ENCODE measurements at regions not wholly inside any gene's neighbourhood (a gene's known extent, or its start where the extent isn't known, plus 50 kb on each side); places are given as distances from the start of the nearest gene placed in this dataset.

DNA sequence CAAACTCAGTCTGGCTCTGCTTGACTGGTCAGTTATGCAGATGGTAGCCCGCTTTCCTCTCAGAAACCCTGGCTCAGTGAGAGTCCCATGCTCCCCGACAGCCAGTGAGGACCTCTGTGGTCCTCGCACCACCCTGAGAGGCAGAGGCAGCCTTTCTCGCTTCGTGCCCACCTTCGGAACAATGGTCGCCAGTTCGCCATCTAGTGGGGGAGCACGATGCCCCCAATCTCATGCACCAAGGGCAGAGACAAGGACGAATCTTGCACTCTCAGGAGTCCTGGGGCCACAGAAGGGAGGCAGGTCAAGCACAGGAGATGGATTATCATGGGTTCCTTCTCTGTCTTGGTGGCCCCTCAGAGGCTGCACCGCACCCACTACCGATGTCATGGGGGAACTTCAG lies 75.2 kb downstream of the RHCG start:
- TF ChIP-seq, protein P1, sequence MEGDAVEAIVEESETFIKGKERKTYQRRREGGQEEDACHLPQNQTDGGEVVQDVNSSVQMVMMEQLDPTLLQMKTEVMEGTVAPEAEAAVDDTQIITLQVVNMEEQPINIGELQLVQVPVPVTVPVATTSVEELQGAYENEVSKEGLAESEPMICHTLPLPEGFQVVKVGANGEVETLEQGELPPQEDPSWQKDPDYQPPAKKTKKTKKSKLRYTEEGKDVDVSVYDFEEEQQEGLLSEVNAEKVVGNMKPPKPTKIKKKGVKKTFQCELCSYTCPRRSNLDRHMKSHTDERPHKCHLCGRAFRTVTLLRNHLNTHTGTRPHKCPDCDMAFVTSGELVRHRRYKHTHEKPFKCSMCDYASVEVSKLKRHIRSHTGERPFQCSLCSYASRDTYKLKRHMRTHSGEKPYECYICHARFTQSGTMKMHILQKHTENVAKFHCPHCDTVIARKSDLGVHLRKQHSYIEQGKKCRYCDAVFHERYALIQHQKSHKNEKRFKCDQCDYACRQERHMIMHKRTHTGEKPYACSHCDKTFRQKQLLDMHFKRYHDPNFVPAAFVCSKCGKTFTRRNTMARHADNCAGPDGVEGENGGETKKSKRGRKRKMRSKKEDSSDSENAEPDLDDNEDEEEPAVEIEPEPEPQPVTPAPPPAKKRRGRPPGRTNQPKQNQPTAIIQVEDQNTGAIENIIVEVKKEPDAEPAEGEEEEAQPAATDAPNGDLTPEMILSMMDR (IDR thresholded peaks at IDR 0.05; ENCODE audit: insufficient read depth, low read length, poor library complexity, severe bottlenecking) = peak; percentile 30
- peaks cover 1% of the 10 kb centered on the region; the same call in 1 of the 2 replicates for H3K27me3 ChIP-seq (replicated peaks; ENCODE audit: control insufficient read depth, insufficient read depth, low read length)
- DNase-seq (ENCODE audit: extremely low read depth, insufficient read length) = no peak
- no peak overlapping the region for H3K4me3 ChIP-seq (replicated peaks; ENCODE audit: low read depth, low read length)
- no peaks in the 10 kb centered on the region for H3K36me3 ChIP-seq (ENCODE audit: control insufficient read depth, insufficient read depth, low read length)

DNA sequence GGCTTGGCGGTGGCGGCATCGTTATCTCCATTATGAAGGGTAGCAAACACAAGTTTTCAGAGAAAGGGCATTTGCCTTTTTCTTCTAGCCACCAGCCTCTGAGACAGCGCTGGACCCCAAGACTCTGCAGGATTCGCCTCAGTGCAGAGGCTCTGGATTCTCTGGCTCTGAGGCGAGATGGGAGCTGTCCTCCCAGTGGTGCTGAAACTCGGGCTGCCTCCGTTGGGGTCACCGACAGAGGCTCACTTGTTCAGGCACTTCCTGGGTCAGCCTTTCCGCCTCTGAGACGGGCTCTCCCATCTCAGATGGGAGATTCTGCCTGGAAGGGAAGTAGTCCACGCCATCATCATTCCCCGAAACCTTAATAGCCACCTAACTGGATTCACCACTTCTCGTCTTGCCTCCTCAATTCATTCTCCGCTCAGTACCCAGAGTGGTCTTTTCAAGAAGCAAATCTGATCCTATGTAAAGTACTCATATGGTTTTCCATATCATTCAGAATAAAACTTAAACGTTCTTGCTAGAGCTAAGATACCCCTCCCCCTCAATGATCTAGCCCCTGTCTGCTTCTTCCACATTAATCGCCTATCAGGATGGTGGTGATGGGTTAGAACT lies 76.9 kb downstream of the RHCG start:
- TF ChIP-seq, protein P1 (IDR thresholded peaks at IDR 0.05; ENCODE audit: insufficient read depth, low read length, poor library complexity, severe bottlenecking) = no peak
- H3K27me3 ChIP-seq (replicated peaks; ENCODE audit: control insufficient read depth, insufficient read depth, low read length) = peaks cover 1% of the 10 kb centered on the region; the same call in 1 of the 2 replicates
- no peak for DNase-seq (ENCODE audit: extremely low read depth, insufficient read length)
- no peak overlapping the region for H3K4me3 ChIP-seq (replicated peaks; ENCODE audit: low read depth, low read length)
- H3K36me3 ChIP-seq (ENCODE audit: control insufficient read depth, insufficient read depth, low read length) = no peaks in the 10 kb centered on the region

DNA sequence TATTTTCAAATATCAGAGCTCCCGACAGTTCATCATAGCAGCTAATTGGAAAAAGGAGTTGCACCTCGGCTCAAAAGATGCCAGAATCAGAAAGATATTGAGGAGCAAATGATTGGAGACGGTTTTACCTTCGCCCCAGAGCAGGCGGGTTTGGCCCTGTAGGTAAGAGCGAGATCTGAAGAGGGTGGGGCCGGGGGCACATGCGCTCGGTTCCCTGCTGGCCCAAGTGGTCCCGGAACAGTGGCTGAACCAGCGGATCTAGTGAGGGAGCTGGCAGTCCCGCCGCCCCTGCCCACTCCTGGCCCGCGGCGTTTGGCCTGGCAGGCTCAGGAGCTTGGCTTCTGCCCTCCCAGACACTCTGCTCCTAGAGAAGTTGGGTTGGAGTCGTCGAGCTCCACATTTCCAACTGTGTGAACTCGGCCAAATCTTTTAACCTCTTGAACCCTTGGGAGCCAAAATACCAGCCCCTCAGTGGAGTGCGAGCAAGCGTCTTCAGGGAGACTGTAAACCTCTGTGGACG lies 79.1 kb downstream of the RHCG start:
- TF ChIP-seq, protein P1 (IDR thresholded peaks at IDR 0.05; ENCODE audit: insufficient read depth, low read length, poor library complexity, severe bottlenecking) = no peak

GRCh38 chr15:89416339-89417183 lies 79.8 kb downstream of the RHCG start:
- TF ChIP-seq, protein P1 (IDR thresholded peaks at IDR 0.05; ENCODE audit: insufficient read depth, low read length, poor library complexity, severe bottlenecking) = peak; percentile 99
- peak; percentile 76 for DNase-seq (ENCODE audit: extremely low read depth, insufficient read length)
- H3K4me3 ChIP-seq (replicated peaks; ENCODE audit: low read depth, low read length) = no peak overlapping the region
- peaks cover 1% of the 10 kb centered on the region for H3K27me3 ChIP-seq (replicated peaks; ENCODE audit: control insufficient read depth, insufficient read depth, low read length)
- no peaks in the 10 kb centered on the region for H3K36me3 ChIP-seq (ENCODE audit: control insufficient read depth, insufficient read depth, low read length)

More for the DNA sequence above, 79.1 kb downstream of the RHCG start:
- no peak for DNase-seq (ENCODE audit: extremely low read depth, insufficient read length)
- H3K27me3 ChIP-seq (replicated peaks; ENCODE audit: control insufficient read depth, insufficient read depth, low read length) = peaks cover 1% of the 10 kb centered on the region
- H3K4me3 ChIP-seq (replicated peaks; ENCODE audit: low read depth, low read length) = no peak overlapping the region
- no peaks in the 10 kb centered on the region for H3K36me3 ChIP-seq (ENCODE audit: control insufficient read depth, insufficient read depth, low read length)

DNA sequence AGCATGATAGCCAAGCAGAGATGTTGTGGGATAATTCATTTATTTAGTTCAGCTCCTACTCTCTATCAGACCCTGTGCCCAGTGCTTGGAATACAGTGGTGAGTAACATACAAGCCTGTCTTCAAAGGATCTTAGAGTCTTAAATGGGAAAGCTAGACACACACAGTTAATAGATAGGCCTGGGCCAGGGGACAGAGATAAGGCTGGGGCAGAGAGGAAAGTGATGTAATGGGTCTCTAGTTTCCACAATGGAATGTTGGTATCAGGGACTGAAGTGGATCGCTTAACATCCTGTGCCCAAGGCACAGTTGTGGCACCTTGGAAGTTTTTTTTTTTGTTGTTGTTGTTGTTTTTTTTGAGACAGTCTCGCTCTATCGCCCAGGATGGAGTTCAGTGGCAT lies 79.9 kb upstream of the POLG start:
- Histone ChIP-seq H3K4me3 (replicated peaks; ENCODE audit: low read depth, low read length) (no peak overlapping the region), H3K36me3 (ENCODE audit: control insufficient read depth, insufficient read depth, low read length) (no peaks in the 10 kb centered on the region), H3K27me3 (replicated peaks; ENCODE audit: control insufficient read depth, insufficient read depth, low read length) (peaks cover 1% of the 10 kb centered on the region)
- TF ChIP-seq, protein P1 (IDR thresholded peaks at IDR 0.05; ENCODE audit: insufficient read depth, low read length, poor library complexity, severe bottlenecking) = no peak
- DNase-seq (ENCODE audit: extremely low read depth, insufficient read length) = no peak
